ENCODE measurements at regions not wholly inside any gene's neighbourhood (a gene's known extent, or its start where the extent isn't known, plus 50 kb on each side); places are given as distances from the start of the nearest gene placed in this dataset.

DNA sequence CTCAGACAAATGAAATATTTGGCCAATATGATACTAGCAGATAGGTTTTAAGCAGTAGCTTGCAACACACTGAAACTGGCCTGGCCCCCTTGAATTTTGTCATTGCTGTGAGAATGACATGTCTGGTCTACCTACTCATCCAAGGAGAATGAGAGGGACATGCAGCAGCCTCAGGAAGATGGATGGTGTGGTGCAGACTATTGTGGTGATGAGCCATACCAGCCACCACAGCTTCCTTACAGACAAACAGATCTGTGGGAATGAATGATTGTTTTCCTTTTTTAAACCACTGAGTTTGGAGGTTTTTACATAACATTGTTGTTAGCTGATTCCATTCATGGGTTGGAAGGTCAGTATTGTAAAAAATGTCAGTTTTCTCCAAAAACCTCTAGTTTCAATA, 133.7 kb upstream of the POU1F1 start:
- Histone ChIP-seq H3K9me3 (ENCODE audit: control insufficient read depth in 4 of 4, low read length in 3 of 4) (no peaks in the 10 kb centered on the region), H3K9ac (ENCODE audit: low read depth in 1 of 2, low read length in 2 of 2) (no peak overlapping the region), H3K27ac (ENCODE audit: low read depth in 1 of 2, low read length in 2 of 2) (no peak overlapping the region), H3K36me3 (ENCODE audit: control insufficient read depth in 4 of 4, insufficient read depth in 3 of 4, low read depth in 1 of 4, low read length in 3 of 4) (no peaks in the 10 kb centered on the region), H3K27me3 (ENCODE audit: control insufficient read depth in 4 of 4, insufficient read depth in 4 of 4, low read length in 3 of 4) (no peaks in the 10 kb centered on the region), H3K4me3 (ENCODE audit: low read depth in 1 of 3, low read length in 3 of 3) (no peak overlapping the region), H3K4me1 (ENCODE audit: control insufficient read depth in 4 of 4, insufficient read depth in 4 of 4, low read length in 3 of 4) (no peaks in the 10 kb centered on the region)
- TF ChIP-seq CTCF (IDR thresholded peaks at IDR 0.05; ENCODE audit: low read depth, low read length, missing input control) (no peak), FOXA2 (IDR thresholded peaks at IDR 0.05) (no peak), HNF4G (IDR thresholded peaks at IDR 0.05) (no peak)
- DNase-seq (ENCODE audit: low spot score), result no peak

DNA sequence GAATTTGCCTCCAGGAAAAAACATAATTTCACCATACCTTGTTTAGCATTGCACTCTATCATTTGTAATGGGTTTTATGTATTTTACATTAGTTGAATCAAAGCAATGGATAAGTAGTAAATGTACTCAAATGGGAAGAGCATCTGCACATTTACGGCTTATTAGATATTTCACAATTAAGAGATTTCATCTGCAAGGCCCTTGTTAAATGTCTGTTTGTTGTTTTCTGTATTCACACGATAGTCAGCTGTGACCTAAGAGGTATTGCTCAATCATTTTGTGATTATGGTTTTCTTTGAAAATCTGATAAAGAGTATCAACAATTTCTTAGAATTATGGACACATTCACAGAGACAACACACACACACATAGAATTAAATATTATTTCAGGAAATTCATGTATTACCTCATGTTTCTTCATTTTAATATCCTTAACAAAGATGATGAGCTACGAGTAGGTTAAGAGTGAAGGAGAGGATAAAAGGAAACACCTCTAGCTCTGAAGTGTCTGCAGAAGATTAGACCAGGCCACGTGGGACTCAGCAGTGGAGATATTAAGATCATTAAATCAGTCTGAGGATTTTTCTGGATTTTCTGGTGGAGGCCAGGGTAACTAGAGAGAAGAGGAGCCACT, 121.9 kb upstream of the POU1F1 start:
- H3K9me3 ChIP-seq (ENCODE audit: control insufficient read depth in 4 of 4, low read length in 3 of 4), result no peaks in the 10 kb centered on the region
- H3K4me3 ChIP-seq (ENCODE audit: low read depth in 1 of 3, low read length in 3 of 3), result no peak overlapping the region
- H3K27ac ChIP-seq (ENCODE audit: low read depth in 1 of 2, low read length in 2 of 2), result no peak overlapping the region
- 56% methylated on average over 4 of the region's 4 CpGs for WGBS
- H3K4me1 ChIP-seq (ENCODE audit: control insufficient read depth in 4 of 4, insufficient read depth in 4 of 4, low read length in 3 of 4), result no peaks in the 10 kb centered on the region
- no peaks in the 10 kb centered on the region for H3K27me3 ChIP-seq (ENCODE audit: control insufficient read depth in 4 of 4, insufficient read depth in 4 of 4, low read length in 3 of 4)
- no peaks in the 10 kb centered on the region for H3K36me3 ChIP-seq (ENCODE audit: control insufficient read depth in 4 of 4, insufficient read depth in 3 of 4, low read depth in 1 of 4, low read length in 3 of 4)
- DNase-seq (ENCODE audit: low spot score), result no peak
- no peak for TF ChIP-seq ZBTB33 (IDR thresholded peaks at IDR 0.05)
- no peak overlapping the region for H3K9ac ChIP-seq (ENCODE audit: low read depth in 1 of 2, low read length in 2 of 2)

DNA sequence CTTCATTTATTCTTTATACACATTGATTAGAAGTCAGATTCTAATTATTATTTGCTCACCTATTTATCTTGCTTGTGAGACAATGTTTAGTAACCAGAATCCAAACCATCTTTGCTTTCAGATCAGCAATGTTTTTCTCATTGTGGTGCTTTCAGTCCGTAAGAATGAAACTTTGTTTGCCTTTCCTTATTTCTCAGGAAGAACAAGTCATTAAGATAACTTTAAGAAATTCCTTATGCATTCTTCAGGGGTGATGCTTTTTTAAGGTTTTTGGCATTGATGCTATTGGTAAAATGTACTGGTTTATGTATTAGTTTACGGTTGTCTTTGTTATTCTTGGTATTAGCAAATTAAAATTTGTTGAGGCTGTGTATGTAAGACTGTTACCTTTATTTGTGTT, 120.8 kb upstream of the POU1F1 start:
- no peaks in the 10 kb centered on the region for H3K27me3 ChIP-seq (ENCODE audit: control insufficient read depth in 4 of 4, insufficient read depth in 4 of 4, low read length in 3 of 4)
- H3K36me3 ChIP-seq (ENCODE audit: control insufficient read depth in 4 of 4, insufficient read depth in 3 of 4, low read depth in 1 of 4, low read length in 3 of 4), result no peaks in the 10 kb centered on the region
- H3K4me3 ChIP-seq (ENCODE audit: low read depth in 1 of 3, low read length in 3 of 3), result no peak overlapping the region
- no peak for DNase-seq (ENCODE audit: low spot score)
- H3K9ac ChIP-seq (ENCODE audit: low read depth in 1 of 2, low read length in 2 of 2), result no peak overlapping the region
- no peaks in the 10 kb centered on the region for H3K9me3 ChIP-seq (ENCODE audit: control insufficient read depth in 4 of 4, low read length in 3 of 4)
- no peak overlapping the region for H3K27ac ChIP-seq (ENCODE audit: low read depth in 1 of 2, low read length in 2 of 2)
- no peaks in the 10 kb centered on the region for H3K4me1 ChIP-seq (ENCODE audit: control insufficient read depth in 4 of 4, insufficient read depth in 4 of 4, low read length in 3 of 4)
- 62% methylated on average over 2 of the region's 2 CpGs for whole genome bisulfite sequencing
- TF ChIP-seq YY1 (IDR thresholded peaks at IDR 0.05) (no peak), RAD21 (IDR thresholded peaks at IDR 0.05) (no peak), ZBTB33 (IDR thresholded peaks at IDR 0.05) (no peak), MAX (IDR thresholded peaks at IDR 0.05) (no peak), RXRA (IDR thresholded peaks at IDR 0.05) (no peak), TAF1 (conservative IDR thresholded peaks at IDR 0.05) (no peak), EGR1 (IDR thresholded peaks at IDR 0.05; ENCODE audit: low read depth in 2 of 2) (no peak), FOXA2 (IDR thresholded peaks at IDR 0.05) (no peak), FOXA1 (IDR thresholded peaks at IDR 0.05) (no peak), JUND (IDR thresholded peaks at IDR 0.05) (no peak), GABPA (IDR thresholded peaks at IDR 0.05 in 1 of 2, conservative IDR thresholded peaks at IDR 0.05 in 1 of 2) (no peak), SP1 (IDR thresholded peaks at IDR 0.05) (no peak), HNF4A (conservative IDR thresholded peaks at IDR 0.05) (no peak), HNF4G (IDR thresholded peaks at IDR 0.05) (no peak)
- TF ChIP-seq, protein P1, sequence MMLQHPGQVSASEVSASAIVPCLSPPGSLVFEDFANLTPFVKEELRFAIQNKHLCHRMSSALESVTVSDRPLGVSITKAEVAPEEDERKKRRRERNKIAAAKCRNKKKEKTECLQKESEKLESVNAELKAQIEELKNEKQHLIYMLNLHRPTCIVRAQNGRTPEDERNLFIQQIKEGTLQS (IDR thresholded peaks at IDR 0.05), result no peak
- TF ChIP-seq, protein P2, sequence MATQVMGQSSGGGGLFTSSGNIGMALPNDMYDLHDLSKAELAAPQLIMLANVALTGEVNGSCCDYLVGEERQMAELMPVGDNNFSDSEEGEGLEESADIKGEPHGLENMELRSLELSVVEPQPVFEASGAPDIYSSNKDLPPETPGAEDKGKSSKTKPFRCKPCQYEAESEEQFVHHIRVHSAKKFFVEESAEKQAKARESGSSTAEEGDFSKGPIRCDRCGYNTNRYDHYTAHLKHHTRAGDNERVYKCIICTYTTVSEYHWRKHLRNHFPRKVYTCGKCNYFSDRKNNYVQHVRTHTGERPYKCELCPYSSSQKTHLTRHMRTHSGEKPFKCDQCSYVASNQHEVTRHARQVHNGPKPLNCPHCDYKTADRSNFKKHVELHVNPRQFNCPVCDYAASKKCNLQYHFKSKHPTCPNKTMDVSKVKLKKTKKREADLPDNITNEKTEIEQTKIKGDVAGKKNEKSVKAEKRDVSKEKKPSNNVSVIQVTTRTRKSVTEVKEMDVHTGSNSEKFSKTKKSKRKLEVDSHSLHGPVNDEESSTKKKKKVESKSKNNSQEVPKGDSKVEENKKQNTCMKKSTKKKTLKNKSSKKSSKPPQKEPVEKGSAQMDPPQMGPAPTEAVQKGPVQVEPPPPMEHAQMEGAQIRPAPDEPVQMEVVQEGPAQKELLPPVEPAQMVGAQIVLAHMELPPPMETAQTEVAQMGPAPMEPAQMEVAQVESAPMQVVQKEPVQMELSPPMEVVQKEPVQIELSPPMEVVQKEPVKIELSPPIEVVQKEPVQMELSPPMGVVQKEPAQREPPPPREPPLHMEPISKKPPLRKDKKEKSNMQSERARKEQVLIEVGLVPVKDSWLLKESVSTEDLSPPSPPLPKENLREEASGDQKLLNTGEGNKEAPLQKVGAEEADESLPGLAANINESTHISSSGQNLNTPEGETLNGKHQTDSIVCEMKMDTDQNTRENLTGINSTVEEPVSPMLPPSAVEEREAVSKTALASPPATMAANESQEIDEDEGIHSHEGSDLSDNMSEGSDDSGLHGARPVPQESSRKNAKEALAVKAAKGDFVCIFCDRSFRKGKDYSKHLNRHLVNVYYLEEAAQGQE (IDR thresholded peaks at IDR 0.05), result no peak

Measured in liver (tissue), 8 donors.